ENCODE measurements at regions not wholly inside any gene's neighbourhood (a gene's known extent, or its start where the extent isn't known, plus 50 kb on each side); places are given as distances from the start of the nearest gene placed in this dataset.

DNA sequence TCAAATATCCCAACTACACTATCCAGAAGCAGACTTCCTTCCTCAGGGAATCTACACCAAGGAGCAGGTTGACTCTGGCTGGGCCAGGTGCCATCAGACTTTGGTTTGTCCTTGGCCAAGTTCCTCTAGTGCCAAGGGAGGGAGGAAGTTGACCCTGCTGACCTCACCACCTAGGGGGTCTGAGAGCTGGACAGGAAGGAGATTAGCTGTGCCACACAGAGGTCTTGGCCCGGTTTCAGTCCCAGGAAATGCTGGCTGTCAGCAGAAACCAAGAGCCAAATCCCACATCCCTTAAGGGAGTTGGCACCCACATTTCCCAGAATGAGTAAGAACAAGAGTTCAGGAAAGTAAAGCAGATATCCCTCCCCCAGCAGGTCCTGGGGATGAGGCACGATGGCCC lies 178.2 kb downstream of the SALL1 start:
- in situ Hi-C loops (cut with MboI; ENCODE audit: low pct_ligation_motif_present in 1 of 4, low pct_unique_long_range_greater_than_20kb in 1 of 4, low sequenced_read_pairs in 3 of 4) (no loop called here), intact Hi-C loops (cut with DNase I; ENCODE audit: low total_unique reads) (no loop called here)
- Histone ChIP-seq H3K36me3 (no peaks in the 10 kb centered on the region), H3K27me3 (no peaks in the 10 kb centered on the region), H3K4me3 (no peak overlapping the region), H3K9me3 (no peaks in the 10 kb centered on the region), H3K4me1 (no peaks in the 10 kb centered on the region), H3K27ac (no peak overlapping the region)
- DNase-seq = no peak
- WGBS, 2 donors (ENCODE audit: low coverage in 1 of 2) = 58% methylated on average over 2 of the region's 2 CpGs; no CpG with 5 or more reads in 1 of the 2 donors
- TF ChIP-seq, protein P1, sequence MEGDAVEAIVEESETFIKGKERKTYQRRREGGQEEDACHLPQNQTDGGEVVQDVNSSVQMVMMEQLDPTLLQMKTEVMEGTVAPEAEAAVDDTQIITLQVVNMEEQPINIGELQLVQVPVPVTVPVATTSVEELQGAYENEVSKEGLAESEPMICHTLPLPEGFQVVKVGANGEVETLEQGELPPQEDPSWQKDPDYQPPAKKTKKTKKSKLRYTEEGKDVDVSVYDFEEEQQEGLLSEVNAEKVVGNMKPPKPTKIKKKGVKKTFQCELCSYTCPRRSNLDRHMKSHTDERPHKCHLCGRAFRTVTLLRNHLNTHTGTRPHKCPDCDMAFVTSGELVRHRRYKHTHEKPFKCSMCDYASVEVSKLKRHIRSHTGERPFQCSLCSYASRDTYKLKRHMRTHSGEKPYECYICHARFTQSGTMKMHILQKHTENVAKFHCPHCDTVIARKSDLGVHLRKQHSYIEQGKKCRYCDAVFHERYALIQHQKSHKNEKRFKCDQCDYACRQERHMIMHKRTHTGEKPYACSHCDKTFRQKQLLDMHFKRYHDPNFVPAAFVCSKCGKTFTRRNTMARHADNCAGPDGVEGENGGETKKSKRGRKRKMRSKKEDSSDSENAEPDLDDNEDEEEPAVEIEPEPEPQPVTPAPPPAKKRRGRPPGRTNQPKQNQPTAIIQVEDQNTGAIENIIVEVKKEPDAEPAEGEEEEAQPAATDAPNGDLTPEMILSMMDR (IDR thresholded peaks at IDR 0.05) = no peak
- TF ChIP-seq EP300 (IDR thresholded peaks at IDR 0.05; ENCODE audit: low read depth) (no peak), POLR2A (IDR thresholded peaks at IDR 0.05) (no peak), POLR2AphosphoS5 (IDR thresholded peaks at IDR 0.05) (no peak)

DNA sequence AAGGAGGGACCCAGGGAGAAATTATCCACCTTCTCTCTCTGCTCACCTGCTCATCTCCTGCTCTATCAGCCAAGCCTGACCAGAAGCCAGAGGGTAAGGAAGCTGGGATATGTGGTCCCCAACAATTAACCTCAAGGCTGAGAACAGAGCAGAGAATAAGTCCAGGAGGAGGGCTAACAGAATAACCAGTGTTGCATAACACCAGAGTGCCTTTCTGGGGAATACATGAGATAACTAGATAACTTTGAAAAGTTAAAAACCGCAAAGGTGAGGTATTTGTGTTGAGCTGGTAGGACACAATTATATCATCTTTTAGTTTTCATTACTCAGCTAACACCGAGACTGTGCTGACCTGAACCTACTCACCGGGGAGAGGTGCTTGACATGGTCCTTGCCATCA lies 180.8 kb downstream of the SALL1 start:
- no peaks in the 10 kb centered on the region for H3K27me3 ChIP-seq
- H3K27ac ChIP-seq = no peak overlapping the region
- H3K4me3 ChIP-seq = no peak overlapping the region
- WGBS, 2 donors (ENCODE audit: low coverage in 1 of 2) = 83% methylated on average over 3 of the region's 3 CpGs; no CpG with 5 or more reads in 1 of the 2 donors
- H3K36me3 ChIP-seq = no peaks in the 10 kb centered on the region
- H3K4me1 ChIP-seq = no peaks in the 10 kb centered on the region
- no peak for DNase-seq
- intact Hi-C loops (cut with DNase I; ENCODE audit: low total_unique reads) = no loop called here
- TF ChIP-seq, protein P1 (IDR thresholded peaks at IDR 0.05) = no peak
- TF ChIP-seq EP300 (IDR thresholded peaks at IDR 0.05; ENCODE audit: low read depth) (no peak), POLR2A (IDR thresholded peaks at IDR 0.05) (no peak), POLR2AphosphoS5 (IDR thresholded peaks at IDR 0.05) (no peak)
- in situ Hi-C loops (cut with MboI; ENCODE audit: low pct_ligation_motif_present in 1 of 4, low pct_unique_long_range_greater_than_20kb in 1 of 4, low sequenced_read_pairs in 3 of 4) = no loop called here
- H3K9me3 ChIP-seq = no peaks in the 10 kb centered on the region

DNA sequence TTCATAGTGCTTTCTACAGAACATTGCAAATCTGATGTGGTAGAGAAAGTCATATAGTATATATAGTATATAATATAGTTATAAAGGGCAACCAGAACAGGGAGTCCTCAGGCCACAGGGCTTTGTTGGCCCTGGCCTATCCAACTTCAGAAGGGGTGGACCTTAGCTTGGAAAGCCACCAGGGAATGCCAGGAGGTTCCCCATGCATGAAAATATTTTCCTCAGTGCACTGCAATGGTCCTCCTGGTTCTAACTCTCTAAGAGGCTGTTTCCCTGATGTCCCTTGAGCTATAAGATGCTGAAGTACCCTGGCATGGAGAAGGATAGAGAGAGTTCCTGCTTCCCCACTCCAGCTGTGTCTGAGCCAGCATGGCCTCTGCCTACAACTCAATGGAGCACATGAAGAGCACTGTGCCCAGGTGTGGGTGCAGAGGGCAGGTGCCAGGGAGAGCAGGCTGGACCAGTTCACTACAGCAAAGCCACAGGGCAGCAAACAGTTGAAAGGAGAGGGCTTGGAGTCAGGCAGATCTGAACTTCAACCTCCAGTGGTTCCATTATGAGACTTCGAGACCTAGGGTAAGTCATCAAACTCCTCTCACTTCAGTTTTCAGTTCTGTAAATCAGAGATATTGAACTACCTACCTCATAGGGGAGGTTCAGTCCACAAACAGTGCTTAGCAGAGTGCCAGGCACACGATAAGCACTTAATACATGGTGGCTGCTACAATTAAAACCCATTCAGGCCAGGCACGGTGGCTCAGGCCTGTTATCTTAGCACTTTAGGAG lies 183.1 kb downstream of the SALL1 start:
- H3K4me1 ChIP-seq = no peaks in the 10 kb centered on the region
- WGBS, 2 donors (ENCODE audit: low coverage in 1 of 2) = 75% methylated on average over 3 of the region's 3 CpGs; no CpG with 5 or more reads in 1 of the 2 donors
- no peaks in the 10 kb centered on the region for H3K36me3 ChIP-seq
- no peak overlapping the region for H3K4me3 ChIP-seq
- in situ Hi-C loops (cut with MboI; ENCODE audit: low pct_ligation_motif_present in 1 of 4, low pct_unique_long_range_greater_than_20kb in 1 of 4, low sequenced_read_pairs in 3 of 4) (no loop called here), intact Hi-C loops (cut with DNase I; ENCODE audit: low total_unique reads) (no loop called here)
- no peaks in the 10 kb centered on the region for H3K27me3 ChIP-seq
- no peak for DNase-seq
- no peaks in the 10 kb centered on the region for H3K9me3 ChIP-seq
- TF ChIP-seq POLR2A (IDR thresholded peaks at IDR 0.05) = no peak
- no peak for TF ChIP-seq EP300 (IDR thresholded peaks at IDR 0.05; ENCODE audit: low read depth)
- TF ChIP-seq POLR2AphosphoS5 (IDR thresholded peaks at IDR 0.05) = no peak
- no peak overlapping the region for H3K27ac ChIP-seq

DNA sequence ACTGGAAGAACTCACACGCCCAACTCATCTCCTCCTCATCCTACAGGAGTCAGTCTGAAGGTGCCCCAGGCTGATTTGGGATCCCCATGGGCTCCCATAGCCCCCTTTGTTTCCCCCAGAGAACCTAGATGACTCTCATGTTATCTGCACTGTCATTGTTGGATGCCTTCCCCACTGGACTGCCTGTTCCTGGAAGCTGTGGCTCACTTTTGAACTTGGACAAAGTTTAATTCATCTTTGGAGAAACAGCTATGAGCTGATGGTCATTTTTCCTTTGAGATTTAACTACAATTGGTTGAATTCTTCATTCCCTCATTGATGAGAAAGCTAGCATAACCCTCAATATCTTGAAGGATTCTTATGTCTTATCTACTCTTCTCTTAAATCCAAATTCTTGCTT lies 186.6 kb downstream of the SALL1 start:
- H3K4me3 ChIP-seq = no peak overlapping the region
- 71% methylated on average over 1 of the region's 1 CpG; no CpG with 5 or more reads in 1 of the 2 donors for WGBS, 2 donors (ENCODE audit: low coverage in 1 of 2)
- no peaks in the 10 kb centered on the region for H3K9me3 ChIP-seq
- H3K27me3 ChIP-seq = no peaks in the 10 kb centered on the region
- H3K4me1 ChIP-seq = no peaks in the 10 kb centered on the region
- DNase-seq = no peak
- in situ Hi-C loops (cut with MboI; ENCODE audit: low pct_ligation_motif_present in 1 of 4, low pct_unique_long_range_greater_than_20kb in 1 of 4, low sequenced_read_pairs in 3 of 4) = no loop called here
- intact Hi-C loops (cut with DNase I; ENCODE audit: low total_unique reads) = no loop called here
- H3K36me3 ChIP-seq = no peaks in the 10 kb centered on the region
- TF ChIP-seq, protein P1 (IDR thresholded peaks at IDR 0.05) = no peak
- TF ChIP-seq EP300 (IDR thresholded peaks at IDR 0.05; ENCODE audit: low read depth) (no peak), POLR2AphosphoS5 (IDR thresholded peaks at IDR 0.05) (no peak), POLR2A (IDR thresholded peaks at IDR 0.05) (no peak)
- no peak overlapping the region for H3K27ac ChIP-seq
